Testis (tissue), 2 donors: ENCODE measurements at regions not wholly inside any gene's neighbourhood (a gene's known extent, or its start where the extent isn't known, plus 50 kb on each side); places are given as distances from the start of the nearest gene placed in this dataset.

ENCODE experiments used
- CTCF ChIP-seq, 3 experiments: fragments of 450-650 bp in 2 of 3; fragments of 200-600 bp in 1 of 3; sonication (generic) in 1 of 3; IDR thresholded peaks; one replicate each; pipeline ENCODE4 v1.5.1; 2016 to 2019; ENCODE audit warnings: antibody characterized with exemption in 3 of 3, mild to moderate bottlenecking in 2 of 3, moderate library complexity in 1 of 3
- POLR2A ChIP-seq: fragments of 450-650 bp; IDR thresholded peaks from one replicate; pipeline ENCODE4 v1.6.1; 2017; ENCODE audit warnings: antibody characterized with exemption, mild to moderate bottlenecking, moderate library complexity

DNA sequence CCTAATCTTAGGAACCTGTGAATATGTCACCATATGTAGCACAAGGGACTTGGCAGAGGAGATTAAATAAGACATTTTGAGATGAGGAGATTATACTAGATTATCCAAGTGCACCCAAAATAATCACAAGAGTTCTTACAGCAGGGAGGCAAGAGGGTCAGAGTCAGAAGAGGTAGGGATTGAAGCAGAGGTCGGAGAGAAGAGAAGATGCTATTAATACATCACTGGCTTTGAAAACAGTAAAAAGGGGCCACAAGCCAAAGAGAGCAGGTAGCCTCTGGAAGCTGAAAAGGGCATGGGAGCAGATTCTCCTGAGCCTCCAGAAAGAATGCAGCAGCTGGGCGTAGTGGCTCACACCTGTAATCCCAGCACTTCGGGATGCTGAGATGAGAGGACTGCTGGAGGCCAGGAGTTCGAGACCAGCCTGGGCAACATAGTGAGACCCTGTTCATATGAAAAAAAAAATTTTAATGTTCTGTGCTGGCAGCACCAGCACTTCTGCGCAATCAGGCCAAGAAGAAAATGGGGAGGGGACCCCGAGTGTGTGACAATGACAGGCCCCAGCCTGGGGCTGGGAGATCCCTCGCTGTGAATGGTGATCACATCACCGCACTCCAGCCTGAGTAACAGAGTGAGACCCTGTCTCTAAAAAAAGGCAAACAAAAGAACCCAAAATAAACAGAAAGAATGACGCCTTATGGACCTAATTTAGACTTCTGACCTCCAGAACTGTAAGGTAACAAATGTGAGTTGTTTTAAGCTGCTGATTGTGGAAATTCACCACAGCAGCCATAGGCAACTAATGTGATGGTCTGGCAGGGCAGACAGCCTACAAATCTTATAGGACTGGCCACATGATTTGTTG, 275.4 kb downstream of the MRTFB start:
- TF ChIP-seq CTCF (IDR thresholded peaks at IDR 0.05) (no peak), POLR2A (no peak)
